ENCODE measurements at regions not wholly inside any gene's neighbourhood (a gene's known extent, or its start where the extent isn't known, plus 50 kb on each side); places are given as distances from the start of the nearest gene placed in this dataset.

DNA sequence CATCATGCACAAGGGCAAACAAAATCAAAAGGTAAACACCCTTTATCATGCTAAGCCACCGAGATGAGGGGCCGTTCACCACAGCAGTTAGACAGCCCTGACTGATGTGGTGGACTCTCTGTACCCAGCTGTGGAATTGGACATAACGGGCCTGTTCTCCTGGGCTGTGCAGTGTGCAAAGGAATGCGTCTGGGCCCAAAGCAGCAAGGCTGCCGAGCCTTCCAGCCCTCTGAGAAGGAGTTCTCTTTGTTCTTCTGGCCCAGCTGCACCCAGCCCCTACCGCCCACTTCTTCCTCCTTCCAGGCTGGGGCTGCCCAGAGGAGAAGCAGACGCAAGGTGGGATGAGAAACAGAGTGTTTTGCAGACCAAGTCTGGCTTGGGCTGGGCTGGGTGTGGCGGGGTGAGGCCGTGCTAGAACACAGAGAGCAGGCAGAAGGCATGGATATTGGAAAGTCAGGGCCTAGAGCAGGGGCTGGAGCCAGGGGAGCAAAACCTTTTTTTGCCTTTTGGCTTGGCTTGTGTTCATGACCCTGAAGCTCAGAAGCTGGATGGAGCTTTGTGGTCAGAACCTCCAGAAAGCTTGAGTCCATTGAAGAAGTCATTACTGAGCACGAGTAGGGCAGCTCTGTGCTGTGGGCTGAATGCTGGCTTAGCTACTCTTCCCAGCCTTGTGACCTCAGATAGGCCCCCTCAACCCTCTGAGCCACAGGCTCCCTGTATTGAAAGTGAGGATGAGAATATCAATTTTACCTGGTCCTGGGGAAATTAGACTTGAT, 49.8 kb upstream of the SH3PXD2B start (continued):
- TF ChIP-seq RARB (CRISPR knock-in tag; IDR thresholded peaks at IDR 0.05) (no peak), CREB5 (CRISPR knock-in tag; IDR thresholded peaks at IDR 0.05; ENCODE audit: low read depth) (no peak), BACH2 (CRISPR knock-in tag; IDR thresholded peaks at IDR 0.05; ENCODE audit: borderline replicate concordance) (no peak), SNAI2 (CRISPR knock-in tag; IDR thresholded peaks at IDR 0.05) (no peak)

All from SK-N-SH treated with all-trans-retinoic acid at 6 μM for 48 hours (cell line).